Mesodermal cell (in vitro differentiated cells): ENCODE measurements at regions not wholly inside any gene's neighbourhood (a gene's known extent, or its start where the extent isn't known, plus 50 kb on each side); places are given as distances from the start of the nearest gene placed in this dataset.
A peak's percentile ranks its signal among the peaks of the same experiment; 100 is the strongest.

Source experiments
- H3K27ac ChIP-seq: 2 replicates; pipeline ENCODE4 v1.7.0; 2013; ENCODE audit warnings: mild to moderate bottlenecking, low read depth, low read length, moderate library complexity; ENCODE audit not compliant: severe bottlenecking
- H3K36me3 ChIP-seq: 2 replicates; pipeline ENCODE4 v1.7.1; 2013; ENCODE audit warnings: mild to moderate bottlenecking, low read length, moderate library complexity; ENCODE audit not compliant: control insufficient read depth, insufficient read depth
- H3K4me1 ChIP-seq: one replicate; pipeline ENCODE4 v1.7.1; 2013; ENCODE audit warnings: mild to moderate bottlenecking, low read length; ENCODE audit not compliant: insufficient read depth, control insufficient read depth, poor library complexity, severe bottlenecking
- H3K4me3 ChIP-seq: 2 replicates; pipeline ENCODE4 v1.7.0; 2013; ENCODE audit warnings: low read length, control low read depth, mild to moderate bottlenecking; ENCODE audit not compliant: insufficient read depth, poor library complexity, severe bottlenecking; ENCODE audit errors: extremely low read depth
- H3K9me3 ChIP-seq: 2 replicates; pipeline ENCODE4 v1.7.1; 2013; ENCODE audit warnings: mild to moderate bottlenecking, low read length, moderate library complexity; ENCODE audit not compliant: control insufficient read depth
- WGBS, 2 experiments: methylation state at CpG; one replicate each; pipeline ENCODE4 v1.1.5; 2013; ENCODE audit warnings: missing lambda C conversion rate in 2 of 2; ENCODE audit not compliant: insufficient coverage in 2 of 2; 5-methylcytosine and 5-hydroxymethylcytosine counted together

GRCh38 chr18:75884728-75885127 is 457.2 kb upstream of the SMIM21 start:
- no CpG with 5 or more reads among the region's 4 CpGs for WGBS, 2 experiments
- no peaks in the 10 kb centered on the region for H3K9me3 ChIP-seq

GRCh38 chr18:75880925-75881504 is 453.5 kb upstream of the SMIM21 start:
- no peak overlapping the region for H3K27ac ChIP-seq
- no peaks in the 10 kb centered on the region for H3K9me3 ChIP-seq
- 93 to 97% methylated on average over 2 to 4 of the region's 6 CpGs for WGBS, 2 experiments
- H3K36me3 ChIP-seq: no peaks in the 10 kb centered on the region
- no peaks in the 10 kb centered on the region for H3K4me1 ChIP-seq
- H3K4me3 ChIP-seq: no peak overlapping the region

More at GRCh38 chr18:75884728-75885127, 457.2 kb upstream of the SMIM21 start:
- Histone ChIP-seq H3K27ac (no peak overlapping the region), H3K4me1 (no peaks in the 10 kb centered on the region), H3K36me3 (no peaks in the 10 kb centered on the region), H3K4me3 (no peak overlapping the region)

DNA sequence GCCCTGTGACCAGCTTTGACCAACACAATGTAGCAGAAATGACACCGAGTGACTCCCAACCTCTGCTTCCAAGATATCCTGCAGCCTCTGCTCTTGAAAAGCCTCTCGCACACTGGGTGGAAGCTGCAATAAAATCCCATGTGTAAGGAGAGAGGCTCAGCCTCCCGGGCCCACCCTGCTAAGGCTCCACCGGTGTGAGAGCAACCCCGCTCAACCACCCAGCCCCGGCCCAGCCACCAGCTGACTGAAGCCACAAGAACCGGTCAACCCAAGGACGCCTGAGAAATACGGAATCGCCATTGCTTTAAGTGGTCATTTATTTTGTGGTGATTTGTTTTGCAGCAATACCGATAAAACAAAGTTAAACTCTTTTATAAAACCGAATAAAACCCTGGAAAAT is 452.8 kb upstream of the SMIM21 start:
- Histone ChIP-seq H3K4me3 (no peak overlapping the region), H3K4me1 (no peaks in the 10 kb centered on the region), H3K36me3 (no peaks in the 10 kb centered on the region), H3K27ac (no peak overlapping the region), H3K9me3 (no peaks in the 10 kb centered on the region)
- 95 to 98% methylated on average over 6 to 8 of the region's 12 CpGs for WGBS, 2 experiments

GRCh38 chr18:75879196-75879595 is 451.7 kb upstream of the SMIM21 start:
- peaks cover 5% of the 10 kb centered on the region for H3K4me1 ChIP-seq
- WGBS, 2 experiments: 100% methylated on average over 1 of the region's 3 CpGs; no CpG with 5 or more reads in 1 of the 2 experiments
- no peak overlapping the region for H3K4me3 ChIP-seq
- peak overlapping the region; percentile 33 for H3K27ac ChIP-seq
- no peaks in the 10 kb centered on the region for H3K9me3 ChIP-seq
- no peaks in the 10 kb centered on the region for H3K36me3 ChIP-seq

DNA sequence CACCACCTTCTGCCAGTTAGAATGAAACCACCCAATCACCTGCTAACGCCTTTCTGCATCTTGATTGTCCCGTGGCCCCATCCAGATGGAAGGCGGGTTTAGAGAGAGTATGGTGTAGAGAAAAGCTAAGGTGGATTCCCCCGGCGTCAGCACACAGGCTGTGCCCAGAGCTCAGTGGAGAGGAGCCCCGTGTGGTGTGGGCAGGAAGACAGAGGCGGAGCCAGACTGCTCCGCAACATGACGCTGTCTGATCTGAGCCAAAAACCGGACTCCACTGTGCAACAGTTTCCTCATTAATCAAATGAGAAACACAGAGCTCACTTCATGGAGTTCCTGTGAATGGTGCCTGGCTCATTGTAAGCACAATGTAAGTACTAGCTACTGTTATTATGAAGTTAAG is 448.1 kb upstream of the SMIM21 start:
- WGBS, 2 experiments: 87 to 94% methylated on average over 6 to 7 of the region's 10 CpGs
- Histone ChIP-seq H3K27ac (no peak overlapping the region), H3K9me3 (no peaks in the 10 kb centered on the region)

DNA sequence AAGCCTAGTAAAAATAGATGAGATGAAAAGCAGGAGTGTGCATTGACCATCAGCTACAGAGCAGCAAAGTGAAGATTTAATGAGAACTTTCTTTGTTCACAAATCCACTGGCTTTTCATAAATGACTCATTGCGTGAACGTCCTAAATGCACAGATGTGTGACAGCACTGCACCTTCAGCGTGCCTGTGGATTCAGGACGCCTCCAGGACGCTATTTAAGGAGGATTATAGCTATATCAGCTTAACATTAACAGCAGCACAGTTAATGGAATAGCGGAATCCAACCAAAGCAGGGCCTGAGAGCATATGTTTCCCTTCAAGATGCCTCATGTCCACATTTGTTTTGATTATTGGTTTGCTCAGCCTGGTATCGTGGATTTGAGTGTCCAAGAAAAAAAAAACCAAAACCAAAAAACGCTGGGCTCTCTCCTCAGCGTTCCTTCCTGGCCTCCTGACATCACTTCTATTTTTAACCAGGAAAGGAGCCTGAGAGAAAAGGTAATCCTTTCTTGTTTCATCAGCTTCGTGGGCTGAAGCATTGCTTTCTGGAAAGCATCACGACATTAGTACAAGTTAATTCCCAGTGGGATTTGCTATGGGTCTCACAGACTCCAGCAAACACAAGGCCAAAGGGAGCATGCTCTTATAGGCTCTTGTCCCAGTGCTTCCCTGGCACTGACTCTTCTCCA is 447.0 kb upstream of the SMIM21 start:
- Histone ChIP-seq H3K9me3 (no peaks in the 10 kb centered on the region), H3K36me3 (no peaks in the 10 kb centered on the region), H3K4me3 (no peak overlapping the region), H3K4me1 (peaks cover 13% of the 10 kb centered on the region), H3K27ac (peak overlapping the region; percentile 48)
- 87 to 91% methylated on average over 6 to 8 of the region's 11 CpGs for WGBS, 2 experiments

More for the DNA sequence above, 448.1 kb upstream of the SMIM21 start:
- H3K4me1 ChIP-seq: peaks cover 5% of the 10 kb centered on the region
- H3K4me3 ChIP-seq: no peak overlapping the region
- no peaks in the 10 kb centered on the region for H3K36me3 ChIP-seq

DNA sequence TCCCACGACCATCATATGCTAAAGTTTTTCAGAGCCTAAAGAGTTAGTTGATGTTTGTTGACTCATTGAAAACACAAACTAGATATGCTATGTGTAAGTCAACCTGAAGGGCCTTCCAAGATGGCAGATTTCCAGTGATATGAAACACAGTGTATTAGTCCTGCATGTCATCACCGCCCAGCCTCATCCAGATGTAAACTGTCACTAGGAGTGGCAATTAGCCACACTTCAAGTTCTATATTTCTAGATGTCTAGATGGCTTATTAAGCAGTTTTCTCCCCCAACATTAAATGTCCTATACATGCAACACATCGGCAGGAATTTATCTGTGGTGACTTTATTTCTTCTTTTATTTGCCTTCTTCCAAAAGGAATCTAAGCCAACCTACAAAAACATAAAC is 444.1 kb upstream of the SMIM21 start:
- 100% methylated on average over 1 of the region's 3 CpGs; no CpG with 5 or more reads in 1 of the 2 experiments for WGBS, 2 experiments
- no peaks in the 10 kb centered on the region for H3K9me3 ChIP-seq
- H3K36me3 ChIP-seq: no peaks in the 10 kb centered on the region
- peaks cover 23% of the 10 kb centered on the region for H3K4me1 ChIP-seq
- no peak overlapping the region for H3K4me3 ChIP-seq
- no peak overlapping the region for H3K27ac ChIP-seq

- no peaks in the 10 kb centered on the region for H3K36me3 ChIP-seq
- H3K9me3 ChIP-seq: no peaks in the 10 kb centered on the region
- peak overlapping the region; percentile 36 for H3K27ac ChIP-seq
- peaks cover 17% of the 10 kb centered on the region for H3K4me1 ChIP-seq
- H3K4me3 ChIP-seq: no peak overlapping the region
- no CpG with 5 or more reads among the region's 1 CpG for WGBS, 2 experiments
These were observed 441.7 kb upstream of the SMIM21 start for GRCh38 chr18:75869162-75869561.

- Histone ChIP-seq H3K27ac (no peak overlapping the region), H3K4me1 (peaks cover 21% of the 10 kb centered on the region), H3K4me3 (no peak overlapping the region), H3K36me3 (no peaks in the 10 kb centered on the region), H3K9me3 (no peaks in the 10 kb centered on the region)
- 74 to 76% methylated on average over 8 to 9 of the region's 9 CpGs for WGBS, 2 experiments
These were observed 440.5 kb upstream of the SMIM21 start for GRCh38 chr18:75868031-75868430.

GRCh38 chr18:75865639-75866038 is 438.1 kb upstream of the SMIM21 start:
- WGBS, 2 experiments: 86 to 100% methylated on average over 1 to 3 of the region's 6 CpGs

GRCh38 chr18:75864816-75865215 is 437.3 kb upstream of the SMIM21 start:
- H3K27ac ChIP-seq: no peak overlapping the region
- H3K9me3 ChIP-seq: no peaks in the 10 kb centered on the region
- no peaks in the 10 kb centered on the region for H3K36me3 ChIP-seq
- H3K4me1 ChIP-seq: peaks cover 16% of the 10 kb centered on the region
- no peak overlapping the region for H3K4me3 ChIP-seq
- 88 to 93% methylated on average over 1 of the region's 1 CpG for WGBS, 2 experiments

More at GRCh38 chr18:75865639-75866038, 438.1 kb upstream of the SMIM21 start:
- Histone ChIP-seq H3K4me1 (peaks cover 21% of the 10 kb centered on the region), H3K36me3 (no peaks in the 10 kb centered on the region), H3K4me3 (no peak overlapping the region), H3K27ac (no peak overlapping the region), H3K9me3 (no peaks in the 10 kb centered on the region)
